Thyroid gland (tissue), 4 donors: ENCODE measurements at regions not wholly inside any gene's neighbourhood (a gene's known extent, or its start where the extent isn't known, plus 50 kb on each side); places are given as distances from the start of the nearest gene placed in this dataset.

Experiments
- POLR2A ChIP-seq, 2 donors: fragments of 450-650 bp; IDR thresholded peaks; one replicate each; pipeline ENCODE4 v1.6.1; 2017; ENCODE audit warnings: antibody characterized with exemption in 2 of 2, mild to moderate bottlenecking in 2 of 2, moderate library complexity in 1 of 2
- TF ChIP-seq, protein P1 (sequence below), 6 experiments: fragments of 200-600 bp in 3 of 6; fragments of 450-650 bp in 3 of 6; sonication (generic) in 3 of 6; IDR thresholded peaks; one replicate each; pipeline ENCODE4 v1.5.1; 2016 to 2019; ENCODE audit warnings: antibody characterized with exemption in 6 of 6, mild to moderate bottlenecking in 2 of 6, inconsistent platforms in 1 of 6, moderate library complexity in 1 of 6

DNA sequence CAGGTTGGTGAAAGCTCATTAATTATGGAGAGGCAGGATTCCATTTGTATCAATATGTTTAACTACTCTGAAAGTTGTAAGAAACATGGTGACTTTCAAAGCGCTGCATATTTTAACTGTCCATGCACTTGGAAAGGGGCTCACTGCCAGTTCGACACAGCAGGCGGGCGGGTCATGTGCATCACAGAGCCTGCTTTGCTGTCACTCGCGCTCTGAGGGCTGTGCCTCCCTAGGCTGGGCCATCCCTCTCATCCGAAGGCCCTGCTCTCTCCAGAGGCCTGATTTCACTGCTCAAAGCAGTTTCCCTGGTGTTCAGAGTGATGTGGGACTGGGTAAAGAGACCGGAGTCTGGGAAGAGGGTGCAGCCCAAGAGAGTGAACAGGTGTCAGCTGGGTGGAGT is 422.0 kb upstream of the MON1B start:
- TF ChIP-seq, protein P1, sequence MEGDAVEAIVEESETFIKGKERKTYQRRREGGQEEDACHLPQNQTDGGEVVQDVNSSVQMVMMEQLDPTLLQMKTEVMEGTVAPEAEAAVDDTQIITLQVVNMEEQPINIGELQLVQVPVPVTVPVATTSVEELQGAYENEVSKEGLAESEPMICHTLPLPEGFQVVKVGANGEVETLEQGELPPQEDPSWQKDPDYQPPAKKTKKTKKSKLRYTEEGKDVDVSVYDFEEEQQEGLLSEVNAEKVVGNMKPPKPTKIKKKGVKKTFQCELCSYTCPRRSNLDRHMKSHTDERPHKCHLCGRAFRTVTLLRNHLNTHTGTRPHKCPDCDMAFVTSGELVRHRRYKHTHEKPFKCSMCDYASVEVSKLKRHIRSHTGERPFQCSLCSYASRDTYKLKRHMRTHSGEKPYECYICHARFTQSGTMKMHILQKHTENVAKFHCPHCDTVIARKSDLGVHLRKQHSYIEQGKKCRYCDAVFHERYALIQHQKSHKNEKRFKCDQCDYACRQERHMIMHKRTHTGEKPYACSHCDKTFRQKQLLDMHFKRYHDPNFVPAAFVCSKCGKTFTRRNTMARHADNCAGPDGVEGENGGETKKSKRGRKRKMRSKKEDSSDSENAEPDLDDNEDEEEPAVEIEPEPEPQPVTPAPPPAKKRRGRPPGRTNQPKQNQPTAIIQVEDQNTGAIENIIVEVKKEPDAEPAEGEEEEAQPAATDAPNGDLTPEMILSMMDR (IDR thresholded peaks at IDR 0.05): no peak
- TF ChIP-seq POLR2A (IDR thresholded peaks at IDR 0.05): no peak
